ENCODE measurements at regions not wholly inside any gene's neighbourhood (a gene's known extent, or its start where the extent isn't known, plus 50 kb on each side); places are given as distances from the start of the nearest gene placed in this dataset.

DNA sequence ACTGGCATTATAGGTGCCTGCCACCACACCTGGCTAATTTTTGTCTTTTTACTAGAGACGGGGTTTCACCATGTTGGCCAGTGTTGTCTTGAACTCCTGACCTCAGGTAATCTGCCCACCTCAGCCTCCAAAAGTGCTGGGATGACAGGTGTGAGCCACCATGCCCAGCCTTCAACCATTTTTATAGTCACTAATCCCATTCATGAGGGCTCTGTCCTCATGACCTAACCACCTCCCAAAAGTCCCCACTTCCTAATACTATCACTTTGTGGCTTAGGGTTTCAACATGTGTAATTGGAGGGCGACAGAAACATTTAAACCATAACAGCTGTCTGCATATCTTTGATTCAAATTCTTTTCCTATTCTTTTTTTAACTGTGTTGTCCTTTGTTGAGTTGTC is 229.6 kb upstream of the AGA start:
- H3K4me1 Mint-ChIP-seq = no peaks in the 10 kb centered on the region
- WGBS (ENCODE audit: insufficient coverage) = 91% methylated on average over 1 of the region's 2 CpGs
- Histone ChIP-seq H3K36me3 (replicated peaks in 1 of 2; ENCODE audit: control insufficient read depth in 1 of 2, insufficient read depth in 2 of 2, low read length in 2 of 2) (no peaks in the 10 kb centered on the region), H4K20me1 (ENCODE audit: insufficient read depth, low read length) (no peaks in the 10 kb centered on the region), H3K4me1 (ENCODE audit: control insufficient read depth in 1 of 2, insufficient read depth in 2 of 2, low read length in 2 of 2) (no peaks in the 10 kb centered on the region), H3K79me2 (ENCODE audit: insufficient read depth, low read length) (no peaks in the 10 kb centered on the region), H2AFZ (ENCODE audit: insufficient read depth, low read depth, low read length, poor library complexity, severe bottlenecking) (no peak overlapping the region), H3K27ac (ENCODE audit: low read depth in 1 of 2, low read length in 2 of 2) (no peak overlapping the region), H3K4me2 (replicated peaks; ENCODE audit: extremely low read depth, low read length, poor library complexity, severe bottlenecking) (no peak overlapping the region), H3K9me3 (replicated peaks in 1 of 2; ENCODE audit: control insufficient read depth in 1 of 2, insufficient read depth in 1 of 2, low read length in 2 of 2) (no peaks in the 10 kb centered on the region), H3K9ac (ENCODE audit: insufficient read depth, low read length, poor library complexity, severe bottlenecking) (no peak overlapping the region), H3K4me3 (replicated peaks in 1 of 3; ENCODE audit: low read depth in 2 of 3, low read length in 3 of 3) (no peak overlapping the region), H3K27me3 (ENCODE audit: control insufficient read depth in 2 of 2, insufficient read depth in 2 of 2, low read length in 2 of 2) (no peaks in the 10 kb centered on the region)
- no peak overlapping the region for H3K27ac Mint-ChIP-seq
- H3K4me3 Mint-ChIP-seq = no peak overlapping the region
- no peaks in the 10 kb centered on the region for H3K36me3 Mint-ChIP-seq
- DNase-seq = no peak
- intact Hi-C loops (cut with micrococcal nuclease) = no loop called here
- peaks cover 0 to 5% (median 2%) of the 10 kb centered on the region in 7 donors for H3K9me3 Mint-ChIP-seq
- no peaks in the 10 kb centered on the region for H3K27me3 Mint-ChIP-seq (ENCODE audit: low read depth in 3 of 3)
- TF ChIP-seq CTCF (IDR thresholded peaks at IDR 0.05) = no peak

GRCh38 chr4:177673985-177674489 is 231.8 kb upstream of the AGA start:
- H3K4me3 Mint-ChIP-seq = no peak overlapping the region
- H3K36me3 Mint-ChIP-seq = no peaks in the 10 kb centered on the region
- Histone ChIP-seq H3K27ac (ENCODE audit: low read depth in 1 of 2, low read length in 2 of 2) (no peak overlapping the region), H4K20me1 (ENCODE audit: insufficient read depth, low read length) (no peaks in the 10 kb centered on the region), H2AFZ (ENCODE audit: insufficient read depth, low read depth, low read length, poor library complexity, severe bottlenecking) (no peak overlapping the region), H3K36me3 (replicated peaks in 1 of 2; ENCODE audit: control insufficient read depth in 1 of 2, insufficient read depth in 2 of 2, low read length in 2 of 2) (no peaks in the 10 kb centered on the region), H3K27me3 (ENCODE audit: control insufficient read depth in 2 of 2, insufficient read depth in 2 of 2, low read length in 2 of 2) (no peaks in the 10 kb centered on the region), H3K4me3 (replicated peaks in 1 of 3; ENCODE audit: low read depth in 2 of 3, low read length in 3 of 3) (no peak overlapping the region), H3K9me3 (replicated peaks in 1 of 2; ENCODE audit: control insufficient read depth in 1 of 2, insufficient read depth in 1 of 2, low read length in 2 of 2) (no peaks in the 10 kb centered on the region), H3K79me2 (ENCODE audit: insufficient read depth, low read length) (no peaks in the 10 kb centered on the region), H3K9ac (ENCODE audit: insufficient read depth, low read length, poor library complexity, severe bottlenecking) (no peak overlapping the region), H3K4me1 (ENCODE audit: control insufficient read depth in 1 of 2, insufficient read depth in 2 of 2, low read length in 2 of 2) (no peaks in the 10 kb centered on the region), H3K4me2 (replicated peaks; ENCODE audit: extremely low read depth, low read length, poor library complexity, severe bottlenecking) (no peak overlapping the region)
- intact Hi-C loops (cut with micrococcal nuclease) = no loop called here
- peaks cover 0 to 7% (median 5%) of the 10 kb centered on the region in 7 donors for H3K9me3 Mint-ChIP-seq
- no peak overlapping the region for H3K27ac Mint-ChIP-seq
- no peak for TF ChIP-seq CTCF (IDR thresholded peaks at IDR 0.05)
- no peaks in the 10 kb centered on the region for H3K27me3 Mint-ChIP-seq (ENCODE audit: low read depth in 3 of 3)
- 100% methylated on average over 2 of the region's 3 CpGs for WGBS (ENCODE audit: insufficient coverage)
- no peak for DNase-seq
- no peaks in the 10 kb centered on the region for H3K4me1 Mint-ChIP-seq

All from CD14-positive monocyte (primary cell).